GM21515 (cell line): ENCODE measurements at regions not wholly inside any gene's neighbourhood (a gene's known extent, or its start where the extent isn't known, plus 50 kb on each side); places are given as distances from the start of the nearest gene placed in this dataset.
"Not testable (repeated sequence)": the region's sequence is repeated elsewhere in the genome, so short reads cannot be mapped to it uniquely, and the experiment has no call there.

Experiments
- ATAC-seq: cut with Tn5 transposase; IDR thresholded peaks from one replicate; pipeline ENCODE4 v1.9.1; 2021; ENCODE audit not compliant: unreplicated experiment

GRCh38 chr12:9543341-9543740, 64.4 kb downstream of the KLRB1 start:
- ATAC-seq = not testable (repeated sequence)

DNA sequence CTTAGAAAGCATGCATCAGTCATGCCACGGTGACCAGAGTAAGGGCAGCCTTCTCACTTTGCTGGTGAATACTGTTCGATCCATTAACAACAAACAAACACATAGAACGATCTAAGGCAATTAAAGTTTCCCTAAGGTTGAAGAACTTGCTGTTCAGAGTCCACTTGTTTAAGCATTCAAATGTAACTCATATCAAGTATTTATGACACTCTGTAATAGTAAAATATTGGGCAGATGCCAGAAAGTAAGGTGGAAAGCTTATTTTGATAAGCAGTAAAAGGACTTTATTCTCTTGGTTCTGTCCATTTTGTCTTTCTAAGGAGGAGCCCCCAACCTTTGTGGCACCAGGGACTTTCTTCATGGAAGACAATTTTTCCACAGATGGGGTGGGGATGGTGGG, 64.9 kb downstream of the KLRB1 start:
- not testable (repeated sequence) for ATAC-seq

GRCh38 chr12:9515925-9516324, 91.8 kb downstream of the KLRB1 start:
- not testable (repeated sequence) for ATAC-seq

GRCh38 chr12:9512695-9513094, 95.0 kb downstream of the KLRB1 start:
- ATAC-seq = not testable (repeated sequence)

DNA sequence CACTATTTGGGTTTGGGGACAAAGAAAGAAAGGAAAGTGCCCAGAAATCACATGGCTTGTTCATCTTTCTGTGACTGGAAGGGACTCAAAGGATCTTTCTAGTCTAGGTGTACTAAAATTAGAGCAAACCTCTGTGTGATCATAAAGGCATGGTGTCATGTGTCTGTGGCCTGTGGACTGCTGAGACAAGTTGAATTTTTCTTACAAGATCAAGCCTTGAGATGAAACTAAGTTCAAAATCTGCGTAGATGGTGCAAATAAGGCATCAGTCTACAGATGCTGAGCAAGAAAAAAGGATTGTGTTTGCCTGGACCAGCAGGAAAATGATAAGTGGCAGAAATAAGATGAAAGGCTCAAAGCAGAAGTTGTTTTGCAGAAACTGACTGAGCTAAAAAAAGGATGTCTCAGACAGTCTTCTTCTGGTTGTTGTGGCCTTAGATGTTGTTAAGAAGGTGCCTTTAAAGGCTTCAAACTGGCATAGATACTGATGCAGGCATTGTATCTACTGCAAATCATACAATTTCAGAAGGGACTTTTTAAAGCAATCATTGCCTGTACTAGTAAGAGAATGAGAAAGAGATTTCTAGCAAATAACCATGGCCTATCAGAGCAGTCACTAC, 97.2 kb downstream of the KLRB1 start:
- not testable (repeated sequence) for ATAC-seq

- no peak for ATAC-seq
Observed at GRCh38 chr12:9509464-9510161, 98.1 kb downstream of the KLRB1 start.

DNA sequence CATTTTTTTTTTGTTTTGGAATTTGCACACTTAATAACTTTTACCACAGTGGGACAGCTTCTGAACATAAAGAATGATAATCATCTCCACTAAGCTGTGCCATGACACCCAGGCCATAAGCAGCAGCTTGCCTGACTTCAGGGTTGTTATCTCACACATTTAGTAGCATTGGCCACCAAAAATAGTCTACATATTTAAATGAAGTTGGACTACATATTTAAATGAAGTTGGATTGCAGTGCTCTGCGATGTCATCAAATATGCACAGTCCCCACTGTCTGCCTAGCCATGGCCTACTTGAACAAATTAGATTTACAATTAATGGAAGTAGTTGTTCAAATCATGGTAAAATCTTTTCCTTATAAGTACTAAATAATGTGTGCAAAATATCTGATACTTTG, 101.0 kb downstream of the KLRB1 start:
- no peak for ATAC-seq

- not testable (repeated sequence) for ATAC-seq
Observed at GRCh38 chr12:9503384-9503783, 104.3 kb downstream of the KLRB1 start.

- not testable (repeated sequence) for ATAC-seq
Observed at GRCh38 chr12:9502845-9503244, 104.9 kb downstream of the KLRB1 start.

DNA sequence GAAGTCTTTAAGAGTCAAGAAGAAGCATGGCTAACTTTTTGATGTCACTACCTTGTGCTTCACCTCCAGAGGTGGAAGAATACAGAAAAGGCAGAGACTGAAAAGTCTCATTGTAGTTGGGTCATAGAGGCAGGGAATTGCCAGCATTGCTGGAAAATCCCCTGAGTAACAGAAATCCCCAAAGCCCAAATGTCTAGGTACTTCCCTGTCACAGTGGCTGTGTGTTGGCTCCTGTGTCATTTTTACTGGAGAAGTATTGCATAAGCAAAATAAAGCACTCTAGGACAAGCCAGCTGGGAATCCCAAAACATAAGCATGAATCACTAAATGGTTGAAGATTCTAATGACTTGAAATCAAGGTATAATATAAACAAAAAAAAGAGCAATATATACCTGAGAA, 114.4 kb downstream of the KLRB1 start:
- not testable (repeated sequence) for ATAC-seq

DNA sequence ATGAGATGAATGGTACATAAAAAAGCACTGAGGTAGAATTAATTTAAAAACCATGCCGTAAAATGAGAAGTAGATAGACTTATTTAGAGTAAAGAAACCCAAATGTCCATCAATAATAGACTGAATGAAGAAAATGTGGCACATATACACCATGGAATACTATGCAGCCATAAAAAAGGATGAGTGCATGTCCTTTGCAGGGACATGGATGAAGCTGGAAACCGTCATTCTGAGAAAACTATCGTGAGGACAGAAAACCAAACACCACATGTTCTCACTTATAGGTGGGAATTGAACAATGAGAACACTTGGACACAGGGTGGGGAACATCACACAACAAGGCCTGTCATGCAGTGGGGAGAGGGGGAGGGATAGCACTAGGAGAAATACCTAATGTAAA, 126.4 kb downstream of the KLRB1 start:
- not testable (repeated sequence) for ATAC-seq

GRCh38 chr12:9474197-9474596, 133.5 kb downstream of the KLRB1 start:
- not testable (repeated sequence) for ATAC-seq

- ATAC-seq = not testable (repeated sequence)
Observed at GRCh38 chr12:9473638-9474037, 134.1 kb downstream of the KLRB1 start.

DNA sequence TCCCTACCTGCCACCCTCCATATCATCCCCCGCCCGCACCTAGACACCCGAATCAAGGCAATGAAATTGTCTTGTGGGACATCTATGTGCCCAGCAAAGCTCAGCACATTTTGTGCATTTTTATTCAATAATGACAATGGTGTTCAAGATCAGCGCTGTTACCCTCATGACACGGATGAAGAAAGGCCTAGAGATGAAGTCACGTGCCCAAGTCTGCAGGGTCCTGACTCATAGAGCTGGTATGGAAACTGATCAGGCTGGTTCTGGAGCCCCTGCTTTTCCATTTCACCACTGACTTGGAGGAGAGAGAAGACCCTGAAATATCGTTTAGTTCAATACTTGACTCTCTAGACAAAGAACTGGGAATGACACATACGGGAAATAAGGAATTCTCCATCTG, 136.2 kb downstream of the KLRB1 start:
- not testable (repeated sequence) for ATAC-seq

DNA sequence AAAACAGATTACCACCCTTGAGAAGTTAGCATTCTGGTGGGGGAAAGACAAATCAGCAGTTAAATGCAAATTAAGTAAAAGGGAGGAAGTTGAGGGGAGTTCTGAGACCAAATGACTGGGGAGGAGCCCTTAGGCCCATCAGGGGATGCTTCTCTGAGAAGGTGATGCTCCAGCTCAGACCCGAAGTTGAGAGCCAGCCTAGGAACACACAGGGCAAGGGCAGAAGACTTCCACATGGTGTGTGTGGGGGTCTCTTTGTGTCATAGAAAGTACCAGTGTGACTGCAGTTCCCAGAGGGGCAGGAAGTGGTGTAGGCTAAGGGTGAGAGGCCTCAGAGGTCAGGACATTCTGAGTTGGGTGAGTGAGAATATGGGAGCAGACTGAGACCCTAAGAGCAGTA, 137.3 kb downstream of the KLRB1 start:
- ATAC-seq = not testable (repeated sequence)

DNA sequence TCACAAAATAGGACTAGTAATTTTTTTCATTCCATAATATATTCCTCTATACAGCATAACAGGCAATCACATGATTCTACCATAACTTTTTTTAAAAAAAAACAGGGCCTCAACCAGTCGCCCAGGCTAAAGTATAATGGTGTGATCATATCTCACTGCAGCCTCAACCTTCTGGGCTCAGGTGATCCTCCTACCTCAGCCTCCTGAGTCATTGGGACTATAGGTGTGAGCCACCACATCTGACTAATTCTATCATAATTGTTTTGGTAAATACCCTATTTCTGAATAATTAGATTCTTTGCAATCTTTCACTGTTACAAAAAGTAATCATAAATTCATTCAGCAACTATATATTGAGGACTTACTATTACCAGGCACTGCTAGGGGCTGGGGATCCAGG, 137.8 kb downstream of the KLRB1 start:
- not testable (repeated sequence) for ATAC-seq

DNA sequence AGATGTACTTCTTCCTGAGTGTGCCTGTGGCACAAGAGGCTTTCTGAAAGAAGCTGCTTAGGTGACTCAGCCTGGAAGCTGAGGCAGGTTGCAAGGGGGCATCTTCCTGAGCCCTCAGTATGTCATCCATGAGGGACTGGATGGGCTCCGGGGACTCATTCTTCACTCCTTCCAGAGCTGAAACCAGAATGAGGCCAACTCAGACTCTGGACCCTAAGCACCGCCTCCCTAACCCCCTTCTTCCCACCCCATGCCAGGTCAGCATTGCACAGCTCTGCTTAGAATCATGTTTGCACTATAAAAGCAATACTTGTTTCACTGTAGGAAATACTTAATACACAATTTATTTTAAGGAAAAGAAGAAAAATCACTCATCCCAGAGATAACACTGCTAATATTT, 138.3 kb downstream of the KLRB1 start:
- not testable (repeated sequence) for ATAC-seq

- not testable (repeated sequence) for ATAC-seq
Observed at GRCh38 chr12:9468998-9469397, 138.7 kb downstream of the KLRB1 start.

DNA sequence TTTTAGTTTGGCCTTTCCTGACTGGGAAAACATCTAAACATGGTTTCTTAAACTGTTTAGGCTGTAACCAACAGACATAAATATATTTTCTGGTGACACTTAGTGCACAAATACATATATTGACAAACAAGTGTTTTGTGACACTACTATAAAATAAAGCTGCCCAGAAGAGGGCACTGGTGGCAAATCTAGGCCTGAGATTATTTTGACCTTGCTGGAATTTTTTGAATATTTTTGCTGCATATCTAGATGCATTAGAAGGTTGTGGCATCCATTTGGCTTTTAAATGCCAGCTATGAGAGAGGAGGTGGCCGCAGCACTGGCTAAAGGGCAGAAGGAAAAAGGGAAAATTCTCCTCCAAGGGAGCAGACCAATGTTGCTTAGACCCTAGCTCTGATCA, 139.6 kb downstream of the KLRB1 start:
- ATAC-seq = not testable (repeated sequence)

DNA sequence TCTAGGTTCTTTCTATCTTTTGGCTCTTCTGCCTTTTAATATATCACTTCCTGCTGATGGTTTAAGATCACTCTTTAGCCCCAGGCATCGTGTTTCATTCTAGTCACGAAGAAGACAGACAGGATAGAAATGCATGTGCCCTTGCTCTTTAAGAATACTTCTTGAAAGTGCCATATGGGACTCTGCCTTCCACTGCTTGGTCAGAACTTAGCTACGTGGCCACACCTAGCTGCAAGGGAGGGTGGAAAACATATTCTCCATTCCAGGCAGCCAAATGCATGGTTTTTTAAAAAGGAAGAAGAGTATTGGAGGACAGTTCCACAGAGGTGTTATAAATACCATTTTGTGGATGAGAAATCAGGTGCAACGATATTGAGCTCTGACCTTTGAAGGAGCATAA, 143.3 kb downstream of the KLRB1 start:
- ATAC-seq = no peak

DNA sequence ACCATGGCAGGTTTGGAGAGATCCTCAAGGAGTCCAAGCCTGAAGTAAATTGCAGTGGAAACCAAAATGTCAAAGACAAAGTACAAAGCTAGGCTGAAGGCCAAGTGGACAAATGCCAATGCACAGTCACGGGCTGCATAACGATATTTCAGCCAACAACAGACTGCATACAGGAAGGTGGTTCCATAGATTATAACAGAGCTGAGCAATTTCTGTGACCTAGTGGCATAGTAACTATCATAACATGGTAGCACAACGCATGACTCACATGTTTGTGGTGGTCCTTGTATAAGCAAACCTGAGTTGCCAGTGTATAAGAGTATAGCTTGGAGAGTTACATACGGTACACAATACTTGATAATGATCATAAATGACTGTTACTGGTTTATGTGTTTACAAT, 152.2 kb downstream of the KLRB1 start:
- ATAC-seq = not testable (repeated sequence)

DNA sequence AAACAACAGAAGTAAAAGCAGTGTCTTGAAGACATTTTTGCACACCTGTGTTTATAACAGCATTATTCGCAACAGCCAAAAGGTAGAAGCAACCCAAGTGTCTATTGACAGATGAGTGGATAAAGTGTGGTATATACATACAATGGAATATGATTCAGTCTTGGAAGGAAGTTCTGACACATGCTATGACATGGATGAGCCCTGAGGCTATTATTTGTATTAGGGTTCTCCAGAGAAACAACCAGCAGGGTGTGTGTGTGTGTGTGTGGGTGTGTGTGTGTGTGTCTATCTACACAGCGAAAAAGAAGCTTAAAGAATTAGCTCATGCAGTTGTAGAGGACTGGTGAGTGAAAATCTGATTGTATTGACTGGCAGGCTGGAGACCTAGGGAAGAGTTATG, 153.7 kb downstream of the KLRB1 start:
- not testable (repeated sequence) for ATAC-seq
